ENCODE measurements at regions not wholly inside any gene's neighbourhood (a gene's known extent, or its start where the extent isn't known, plus 50 kb on each side); places are given as distances from the start of the nearest gene placed in this dataset.

GRCh38 chr14:26199590-26200370 is 398.1 kb downstream of the NOVA1 start:
- DNase-seq: no peak

- no peak for DNase-seq
Observed at GRCh38 chr14:26199096-26199495, 398.7 kb downstream of the NOVA1 start.

GRCh38 chr14:26194816-26195215 is 403.0 kb downstream of the NOVA1 start:
- no peak for DNase-seq

GRCh38 chr14:26191671-26192070 is 406.2 kb downstream of the NOVA1 start:
- DNase-seq: no peak

- DNase-seq: no peak
Observed at GRCh38 chr14:26191123-26191522, 406.7 kb downstream of the NOVA1 start.

GRCh38 chr14:26190646-26191045 is 407.2 kb downstream of the NOVA1 start:
- DNase-seq: no peak

GRCh38 chr14:26187996-26188620 is 409.7 kb downstream of the NOVA1 start:
- no peak for DNase-seq

- no peak for DNase-seq
Observed at GRCh38 chr14:26180221-26180620, 417.6 kb downstream of the NOVA1 start.

GRCh38 chr14:26175658-26176057 is 422.2 kb downstream of the NOVA1 start:
- no peak for DNase-seq

GRCh38 chr14:26174395-26174794 is 423.4 kb downstream of the NOVA1 start:
- DNase-seq: no peak

GRCh38 chr14:26173581-26174110 is 424.2 kb downstream of the NOVA1 start:
- no peak for DNase-seq

- no peak for DNase-seq
Observed at GRCh38 chr14:26172396-26172795, 425.4 kb downstream of the NOVA1 start.

GRCh38 chr14:26170885-26171284 is 426.9 kb downstream of the NOVA1 start:
- no peak for DNase-seq

- no peak for DNase-seq
Observed at GRCh38 chr14:26163761-26164160, 434.1 kb downstream of the NOVA1 start.

- DNase-seq: no peak
Observed at GRCh38 chr14:26157517-26157916, 440.3 kb downstream of the NOVA1 start.

- no peak for DNase-seq
Observed at GRCh38 chr14:26143057-26143456, 454.8 kb downstream of the NOVA1 start.

GRCh38 chr14:26138764-26139445 is 458.9 kb downstream of the NOVA1 start:
- no peak for DNase-seq

- peak; percentile 0 for DNase-seq
Observed at GRCh38 chr14:26137161-26137560, 460.7 kb downstream of the NOVA1 start.

GRCh38 chr14:26132061-26132645 is 465.7 kb downstream of the NOVA1 start:
- DNase-seq: no peak

- no peak for DNase-seq
Observed at GRCh38 chr14:26130690-26131089, 467.1 kb downstream of the NOVA1 start.

GRCh38 chr14:26128931-26129671 is 468.7 kb downstream of the NOVA1 start:
- DNase-seq: no peak

GRCh38 chr14:26124896-26125438 is 472.9 kb downstream of the NOVA1 start:
- no peak for DNase-seq

All from stimulated activated CD4-positive, alpha-beta T cell treated with anti-CD3 and anti-CD28 coated beads, Interleukin-15, amount 100 ng/mL, for 24 hours (primary cell).